SK-N-SH (cell line): ENCODE measurements at regions not wholly inside any gene's neighbourhood (a gene's known extent, or its start where the extent isn't known, plus 50 kb on each side); places are given as distances from the start of the nearest gene placed in this dataset.

ENCODE experiments used
- CTCF ChIP-seq: fragments of 200-600 bp; sonication (generic); IDR thresholded peaks from 2 replicates; pipeline ENCODE4 v1.6.1; 2017; ENCODE audit warnings: antibody characterized with exemption, mild to moderate bottlenecking, moderate library complexity
- EP300 ChIP-seq, 2 experiments: IDR thresholded peaks; 2 replicates each; pipeline versions ENCODE4 v1.4.0 to v1.6.1; 2012; ENCODE audit warnings: borderline replicate concordance in 1 of 2, low read depth in 1 of 2, low read length in 1 of 2
- EZH2phosphoT487 ChIP-seq: fragments of 200-600 bp; sonication (generic); IDR thresholded peaks from 2 replicates; pipeline ENCODE4 v1.6.1; 2017; ENCODE audit warnings: low read depth, mixed run types, mild to moderate bottlenecking, antibody characterized with exemption, moderate library complexity, borderline replicate concordance
- FOXM1 ChIP-seq: IDR thresholded peaks from 2 replicates; pipeline ENCODE4 v1.4.0; 2012; ENCODE audit warnings: low read depth, mild to moderate bottlenecking
- NFIC ChIP-seq: IDR thresholded peaks from 2 replicates; pipeline ENCODE4 v1.4.0; 2012; ENCODE audit warnings: borderline replicate concordance
- NRF1 ChIP-seq: IDR thresholded peaks from 2 replicates; pipeline ENCODE4 v1.6.1; 2012; ENCODE audit warnings: low read depth, mild to moderate bottlenecking, low read length
- RAD21 ChIP-seq: IDR thresholded peaks from 2 replicates; pipeline ENCODE4 v1.6.1; 2012; ENCODE audit warnings: mild to moderate bottlenecking, low read length
- SMC3 ChIP-seq: IDR thresholded peaks from 2 replicates; pipeline ENCODE4 v1.6.1; 2012; ENCODE audit warnings: low read depth, low read length, improper control_type of control experiment
- TAF1 ChIP-seq: IDR thresholded peaks from 2 replicates; pipeline ENCODE4 v1.6.1; 2012; ENCODE audit warnings: low read depth, mild to moderate bottlenecking, low read length, moderate library complexity, borderline replicate concordance
- TEAD4 ChIP-seq: IDR thresholded peaks from 2 replicates; pipeline ENCODE4 v1.4.0; 2012; ENCODE audit warnings: mild to moderate bottlenecking, borderline replicate concordance; ENCODE audit not compliant: insufficient read depth
- YY1 ChIP-seq: IDR thresholded peaks from 2 replicates; pipeline ENCODE4 v1.4.0; 2012; ENCODE audit warnings: low read depth, mild to moderate bottlenecking
- TF ChIP-seq, protein P1 (sequence below): fragments of 150-350 bp; IDR thresholded peaks from 2 replicates; pipeline ENCODE4 v1.6.1; 2017; ENCODE audit warnings: antibody characterized with exemption, low read length, low read depth, borderline replicate concordance
- TF ChIP-seq, protein P2 (sequence below): IDR thresholded peaks from 2 replicates; pipeline ENCODE4 v1.4.0; 2012; ENCODE audit warnings: low read depth, borderline replicate concordance

- TF ChIP-seq TAF1 (no peak), CTCF (no peak), EP300 (IDR thresholded peaks at IDR 0.05; ENCODE audit: borderline replicate concordance in 1 of 2, low read depth in 1 of 2, low read length in 1 of 2) (no peak), TEAD4 (no peak), FOXM1 (no peak), YY1 (no peak), RAD21 (no peak), NRF1 (no peak), SMC3 (no peak), NFIC (no peak), EZH2phosphoT487 (no peak)
- TF ChIP-seq, protein P1, sequence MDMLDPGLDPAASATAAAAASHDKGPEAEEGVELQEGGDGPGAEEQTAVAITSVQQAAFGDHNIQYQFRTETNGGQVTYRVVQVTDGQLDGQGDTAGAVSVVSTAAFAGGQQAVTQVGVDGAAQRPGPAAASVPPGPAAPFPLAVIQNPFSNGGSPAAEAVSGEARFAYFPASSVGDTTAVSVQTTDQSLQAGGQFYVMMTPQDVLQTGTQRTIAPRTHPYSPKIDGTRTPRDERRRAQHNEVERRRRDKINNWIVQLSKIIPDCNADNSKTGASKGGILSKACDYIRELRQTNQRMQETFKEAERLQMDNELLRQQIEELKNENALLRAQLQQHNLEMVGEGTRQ, result no peak
- TF ChIP-seq, protein P2, sequence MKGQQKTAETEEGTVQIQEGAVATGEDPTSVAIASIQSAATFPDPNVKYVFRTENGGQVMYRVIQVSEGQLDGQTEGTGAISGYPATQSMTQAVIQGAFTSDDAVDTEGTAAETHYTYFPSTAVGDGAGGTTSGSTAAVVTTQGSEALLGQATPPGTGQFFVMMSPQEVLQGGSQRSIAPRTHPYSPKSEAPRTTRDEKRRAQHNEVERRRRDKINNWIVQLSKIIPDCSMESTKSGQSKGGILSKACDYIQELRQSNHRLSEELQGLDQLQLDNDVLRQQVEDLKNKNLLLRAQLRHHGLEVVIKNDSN, result no peak
These were observed 50.4 kb upstream of the NFE2L3 start for GRCh38 chr7:26101361-26102151.
